ENCODE measurements at regions not wholly inside any gene's neighbourhood (a gene's known extent, or its start where the extent isn't known, plus 50 kb on each side); places are given as distances from the start of the nearest gene placed in this dataset.

GRCh38 chr22:34308101-34308500 is 387.8 kb upstream of the LARGE1 start:
- Histone ChIP-seq H3K36me3 (no peaks in the 10 kb centered on the region), H3K4me1 (ENCODE audit: low read depth) (peaks cover 18% of the 10 kb centered on the region)
- TF ChIP-seq, protein P1, sequence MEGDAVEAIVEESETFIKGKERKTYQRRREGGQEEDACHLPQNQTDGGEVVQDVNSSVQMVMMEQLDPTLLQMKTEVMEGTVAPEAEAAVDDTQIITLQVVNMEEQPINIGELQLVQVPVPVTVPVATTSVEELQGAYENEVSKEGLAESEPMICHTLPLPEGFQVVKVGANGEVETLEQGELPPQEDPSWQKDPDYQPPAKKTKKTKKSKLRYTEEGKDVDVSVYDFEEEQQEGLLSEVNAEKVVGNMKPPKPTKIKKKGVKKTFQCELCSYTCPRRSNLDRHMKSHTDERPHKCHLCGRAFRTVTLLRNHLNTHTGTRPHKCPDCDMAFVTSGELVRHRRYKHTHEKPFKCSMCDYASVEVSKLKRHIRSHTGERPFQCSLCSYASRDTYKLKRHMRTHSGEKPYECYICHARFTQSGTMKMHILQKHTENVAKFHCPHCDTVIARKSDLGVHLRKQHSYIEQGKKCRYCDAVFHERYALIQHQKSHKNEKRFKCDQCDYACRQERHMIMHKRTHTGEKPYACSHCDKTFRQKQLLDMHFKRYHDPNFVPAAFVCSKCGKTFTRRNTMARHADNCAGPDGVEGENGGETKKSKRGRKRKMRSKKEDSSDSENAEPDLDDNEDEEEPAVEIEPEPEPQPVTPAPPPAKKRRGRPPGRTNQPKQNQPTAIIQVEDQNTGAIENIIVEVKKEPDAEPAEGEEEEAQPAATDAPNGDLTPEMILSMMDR (IDR thresholded peaks at IDR 0.05; ENCODE audit: low read depth, low read length), result no peak

DNA sequence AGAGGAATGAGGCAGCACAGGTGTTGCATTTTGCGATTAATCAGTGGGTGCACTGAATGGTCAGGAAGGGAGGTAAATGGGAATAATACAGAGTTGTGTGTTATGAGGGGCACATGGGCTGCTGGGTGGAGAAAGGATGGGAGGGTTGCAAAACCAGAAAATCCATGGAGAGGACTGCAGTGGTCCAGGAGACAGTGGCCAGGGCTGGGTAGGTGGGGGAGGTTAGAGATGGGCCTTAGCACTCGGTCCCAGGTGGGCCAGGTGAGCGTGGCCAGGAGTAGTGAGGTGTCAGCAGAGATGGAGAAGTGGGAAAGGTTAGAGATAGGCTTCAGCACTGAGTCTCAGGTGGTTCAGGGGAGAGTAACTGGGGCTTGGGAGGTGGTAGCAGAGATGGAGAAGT is 399.1 kb upstream of the LARGE1 start:
- H3K36me3 ChIP-seq, result no peaks in the 10 kb centered on the region
- TF ChIP-seq, protein P1 (IDR thresholded peaks at IDR 0.05; ENCODE audit: low read depth, low read length), result no peak
- no peaks in the 10 kb centered on the region for H3K4me1 ChIP-seq (ENCODE audit: low read depth)
- H3K4me3 ChIP-seq, result no peak overlapping the region
- DNase-seq (ENCODE audit: low read depth in 1 of 2, low spot score in 1 of 2), result no peak
- no peaks in the 10 kb centered on the region for H3K27me3 ChIP-seq
- H3K9me3 ChIP-seq (ENCODE audit: low read depth), result no peaks in the 10 kb centered on the region
- no peak overlapping the region for H3K27ac ChIP-seq

More at GRCh38 chr22:34308101-34308500, 387.8 kb upstream of the LARGE1 start:
- H3K27ac ChIP-seq, result no peak overlapping the region
- no peaks in the 10 kb centered on the region for H3K9me3 ChIP-seq (ENCODE audit: low read depth)
- H3K27me3 ChIP-seq, result no peaks in the 10 kb centered on the region
- no peak overlapping the region for H3K4me3 ChIP-seq
- no peak for DNase-seq (ENCODE audit: low read depth in 1 of 2, low spot score in 1 of 2)

DNA sequence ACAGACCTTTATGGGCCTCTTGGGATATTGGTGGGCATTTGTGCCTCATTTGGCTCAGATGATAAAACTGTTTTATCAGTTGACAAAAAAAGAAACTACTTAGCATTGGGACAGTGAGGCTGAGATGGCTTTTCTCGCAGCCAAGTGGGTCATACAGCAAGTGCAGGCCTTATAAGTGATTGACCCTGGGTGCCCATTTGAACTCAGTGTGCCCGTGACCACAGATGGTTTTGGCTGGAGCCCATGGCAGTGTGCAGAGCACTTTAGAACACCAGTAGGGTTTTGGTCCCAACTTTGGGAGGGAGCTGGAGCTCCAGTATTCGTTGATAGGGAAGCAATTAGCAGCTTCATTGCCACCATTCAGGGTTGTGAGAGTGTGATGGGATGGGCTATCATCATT is 404.5 kb upstream of the LARGE1 start:
- Histone ChIP-seq H3K9me3 (ENCODE audit: low read depth) (no peaks in the 10 kb centered on the region), H3K27me3 (no peaks in the 10 kb centered on the region), H3K36me3 (no peaks in the 10 kb centered on the region), H3K4me3 (no peak overlapping the region), H3K4me1 (ENCODE audit: low read depth) (peaks cover 7% of the 10 kb centered on the region), H3K27ac (no peak overlapping the region)
- DNase-seq (ENCODE audit: low read depth in 1 of 2, low spot score in 1 of 2), result no peak
- TF ChIP-seq, protein P1 (IDR thresholded peaks at IDR 0.05; ENCODE audit: low read depth, low read length), result no peak

DNA sequence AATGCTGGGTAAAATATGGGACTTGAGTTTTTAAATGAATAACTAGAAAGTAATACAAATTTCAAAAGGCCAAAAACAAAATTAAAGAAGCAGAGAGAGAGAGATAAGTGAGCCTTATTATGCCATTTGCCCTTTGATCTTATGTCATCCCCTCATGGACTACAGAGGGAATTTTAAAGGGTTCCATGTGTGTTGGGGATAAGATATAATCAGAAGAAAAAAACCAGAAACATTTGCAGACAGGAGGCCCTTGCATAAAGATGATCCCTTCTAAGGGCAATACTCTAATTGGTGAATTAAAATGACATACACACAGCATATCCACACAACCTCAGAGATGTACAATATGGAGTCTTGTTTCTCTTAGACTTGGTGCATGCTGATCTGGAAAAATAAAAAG is 406.6 kb upstream of the LARGE1 start:
- DNase-seq (ENCODE audit: low read depth in 1 of 2, low spot score in 1 of 2), result no peak
- Histone ChIP-seq H3K4me3 (no peak overlapping the region), H3K27me3 (no peaks in the 10 kb centered on the region), H3K36me3 (no peaks in the 10 kb centered on the region), H3K27ac (no peak overlapping the region), H3K9me3 (ENCODE audit: low read depth) (no peaks in the 10 kb centered on the region), H3K4me1 (ENCODE audit: low read depth) (peaks cover 7% of the 10 kb centered on the region)
- TF ChIP-seq, protein P1 (IDR thresholded peaks at IDR 0.05; ENCODE audit: low read depth, low read length), result no peak

- Histone ChIP-seq H3K4me1 (ENCODE audit: low read depth) (peaks cover 7% of the 10 kb centered on the region), H3K27ac (no peak overlapping the region), H3K36me3 (no peaks in the 10 kb centered on the region), H3K4me3 (no peak overlapping the region), H3K9me3 (ENCODE audit: low read depth) (no peaks in the 10 kb centered on the region), H3K27me3 (no peaks in the 10 kb centered on the region)
- no peak for DNase-seq (ENCODE audit: low read depth in 1 of 2, low spot score in 1 of 2)
- TF ChIP-seq, protein P1 (IDR thresholded peaks at IDR 0.05; ENCODE audit: low read depth, low read length), result no peak
These were observed 410.2 kb upstream of the LARGE1 start for GRCh38 chr22:34330432-34330831.

GRCh38 chr22:34333285-34333684 is 413.0 kb upstream of the LARGE1 start:
- no peak overlapping the region for H3K4me3 ChIP-seq
- H3K27me3 ChIP-seq, result no peaks in the 10 kb centered on the region
- TF ChIP-seq, protein P1 (IDR thresholded peaks at IDR 0.05; ENCODE audit: low read depth, low read length), result no peak
- no peaks in the 10 kb centered on the region for H3K36me3 ChIP-seq
- DNase-seq (ENCODE audit: low read depth in 1 of 2, low spot score in 1 of 2), result no peak
- H3K4me1 ChIP-seq (ENCODE audit: low read depth), result no peaks in the 10 kb centered on the region
- H3K27ac ChIP-seq, result no peak overlapping the region
- H3K9me3 ChIP-seq (ENCODE audit: low read depth), result no peaks in the 10 kb centered on the region
